ENCODE measurements at regions not wholly inside any gene's neighbourhood (a gene's known extent, or its start where the extent isn't known, plus 50 kb on each side); places are given as distances from the start of the nearest gene placed in this dataset.

- Histone ChIP-seq H3K4me1 (no peaks in the 10 kb centered on the region), H3K27me3 (no peaks in the 10 kb centered on the region), H3K27ac (no peak overlapping the region), H3K9me3 (no peaks in the 10 kb centered on the region), H3K4me3 (no peak overlapping the region), H3K36me3 (replicated peaks in 1 of 2; ENCODE audit: insufficient read depth in 1 of 2, low read depth in 2 of 2) (no peaks in the 10 kb centered on the region)
- ATAC-seq (no peak), DNase-seq (no peak)
- TF ChIP-seq POLR2A (IDR thresholded peaks at IDR 0.05), result no peak
- TF ChIP-seq, protein P1, sequence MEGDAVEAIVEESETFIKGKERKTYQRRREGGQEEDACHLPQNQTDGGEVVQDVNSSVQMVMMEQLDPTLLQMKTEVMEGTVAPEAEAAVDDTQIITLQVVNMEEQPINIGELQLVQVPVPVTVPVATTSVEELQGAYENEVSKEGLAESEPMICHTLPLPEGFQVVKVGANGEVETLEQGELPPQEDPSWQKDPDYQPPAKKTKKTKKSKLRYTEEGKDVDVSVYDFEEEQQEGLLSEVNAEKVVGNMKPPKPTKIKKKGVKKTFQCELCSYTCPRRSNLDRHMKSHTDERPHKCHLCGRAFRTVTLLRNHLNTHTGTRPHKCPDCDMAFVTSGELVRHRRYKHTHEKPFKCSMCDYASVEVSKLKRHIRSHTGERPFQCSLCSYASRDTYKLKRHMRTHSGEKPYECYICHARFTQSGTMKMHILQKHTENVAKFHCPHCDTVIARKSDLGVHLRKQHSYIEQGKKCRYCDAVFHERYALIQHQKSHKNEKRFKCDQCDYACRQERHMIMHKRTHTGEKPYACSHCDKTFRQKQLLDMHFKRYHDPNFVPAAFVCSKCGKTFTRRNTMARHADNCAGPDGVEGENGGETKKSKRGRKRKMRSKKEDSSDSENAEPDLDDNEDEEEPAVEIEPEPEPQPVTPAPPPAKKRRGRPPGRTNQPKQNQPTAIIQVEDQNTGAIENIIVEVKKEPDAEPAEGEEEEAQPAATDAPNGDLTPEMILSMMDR (IDR thresholded peaks at IDR 0.05), result no peak
- intact Hi-C loops (cut with DNase I), result no loop called here
These were observed 375.7 kb downstream of the TDRD3 start for GRCh38 chr13:60772726-60773125.

- DNase-seq (peak in 1 of 4 donors; percentile 11), ATAC-seq (peak; percentile 47)
- Histone ChIP-seq H3K4me3 (no peak overlapping the region), H3K9me3 (no peaks in the 10 kb centered on the region), H3K27me3 (no peaks in the 10 kb centered on the region), H3K4me1 (no peaks in the 10 kb centered on the region), H3K36me3 (replicated peaks in 1 of 2; ENCODE audit: insufficient read depth in 1 of 2, low read depth in 2 of 2) (no peaks in the 10 kb centered on the region), H3K27ac (no peak overlapping the region)
- TF ChIP-seq, protein P1 (IDR thresholded peaks at IDR 0.05), result no peak
- no peak for TF ChIP-seq POLR2A (IDR thresholded peaks at IDR 0.05)
- 35 to 38% methylated on average over 5 of the region's 5 CpGs for WGBS, 2 donors
- intact Hi-C loops (cut with DNase I), result no loop called here
These were observed 368.8 kb downstream of the TDRD3 start for GRCh38 chr13:60765700-60766411.

- TF ChIP-seq, protein P1 (IDR thresholded peaks at IDR 0.05), result no peak
- TF ChIP-seq POLR2A (IDR thresholded peaks at IDR 0.05), result no peak
- no peaks in the 10 kb centered on the region for H3K9me3 ChIP-seq
- ATAC-seq (peak; percentile 40), DNase-seq (peak; percentile 30 to 52 (median 40))
- no peaks in the 10 kb centered on the region for H3K27me3 ChIP-seq
- no peaks in the 10 kb centered on the region for H3K36me3 ChIP-seq (replicated peaks in 1 of 2; ENCODE audit: insufficient read depth in 1 of 2, low read depth in 2 of 2)
- 2 to 5% methylated on average over 9 of the region's 9 CpGs for WGBS, 2 donors
- H3K4me1 ChIP-seq, result peaks cover 7% of the 10 kb centered on the region
- H3K27ac ChIP-seq, result no peak overlapping the region
- intact Hi-C loops (cut with DNase I), result no loop called here
- no peak overlapping the region for H3K4me3 ChIP-seq
These were observed 362.5 kb downstream of the TDRD3 start for GRCh38 chr13:60759499-60759898.

DNA sequence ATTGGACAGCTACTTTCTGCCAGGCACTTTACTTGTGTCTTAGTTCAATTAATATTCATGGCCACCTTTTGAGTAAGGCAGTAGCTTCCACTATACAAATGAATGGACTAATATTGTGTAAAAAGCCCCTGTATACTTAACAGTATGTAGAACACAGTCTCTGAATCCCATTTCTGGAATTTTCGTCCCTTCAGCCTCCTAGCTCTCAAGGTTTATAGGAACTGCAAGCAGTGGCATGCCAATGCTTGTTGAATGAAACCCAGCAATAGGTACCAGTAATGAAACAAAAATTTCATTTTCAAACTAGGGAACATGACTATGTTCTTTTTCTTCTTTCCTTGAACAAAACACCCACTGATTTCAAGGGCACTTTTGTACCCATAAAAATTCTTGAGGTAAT lies 361.6 kb downstream of the TDRD3 start:
- intact Hi-C loops (cut with DNase I), result no loop called here
- TF ChIP-seq, protein P1 (IDR thresholded peaks at IDR 0.05), result no peak
- no peak for TF ChIP-seq POLR2A (IDR thresholded peaks at IDR 0.05)
- Histone ChIP-seq H3K4me3 (no peak overlapping the region), H3K9me3 (no peaks in the 10 kb centered on the region), H3K27me3 (no peaks in the 10 kb centered on the region), H3K27ac (no peak overlapping the region), H3K36me3 (replicated peaks in 1 of 2; ENCODE audit: insufficient read depth in 1 of 2, low read depth in 2 of 2) (no peaks in the 10 kb centered on the region), H3K4me1 (peaks cover 7% of the 10 kb centered on the region)
- no peak for DNase-seq
- ATAC-seq, result no peak
- WGBS, 2 donors, result 48 to 64% methylated on average over 1 of the region's 1 CpG

All from body of pancreas (tissue), 4 donors.